H9 (cell line): ENCODE measurements at regions not wholly inside any gene's neighbourhood (a gene's known extent, or its start where the extent isn't known, plus 50 kb on each side); places are given as distances from the start of the nearest gene placed in this dataset.
A peak's percentile ranks its signal among the peaks of the same experiment; 100 is the strongest.

Experiments used
- DNase-seq: peaks from one replicate; pipeline ENCODE4 v3.0.0-alpha.2; 2017
- H2AFZ ChIP-seq: one replicate; pipeline ENCODE4 v1.6.1; 2013; ENCODE audit warnings: mild to moderate bottlenecking, low read length, control low read depth, moderate library complexity
- H2AK5ac ChIP-seq: 2 replicates; pipeline ENCODE4 v1.6.1; 2013; ENCODE audit warnings: low read length, control low read depth, mixed read lengths; ENCODE audit not compliant: insufficient read length
- H2BK120ac ChIP-seq: one replicate; pipeline ENCODE4 v1.6.1; 2013; ENCODE audit warnings: low read depth, mild to moderate bottlenecking, low read length, control low read depth, inconsistent platforms; ENCODE audit not compliant: poor library complexity, severe bottlenecking
- H2BK12ac ChIP-seq: 2 replicates; pipeline ENCODE4 v1.6.1; 2013; ENCODE audit warnings: low read length, control low read depth, mixed read lengths, low read depth; ENCODE audit not compliant: insufficient read length
- H2BK15ac ChIP-seq: 2 replicates; pipeline ENCODE4 v1.6.1; 2013; ENCODE audit warnings: low read depth, low read length, control low read depth
- H2BK20ac ChIP-seq: one replicate; pipeline ENCODE4 v1.6.1; 2013; ENCODE audit warnings: low read depth, mild to moderate bottlenecking, low read length, control low read depth, inconsistent platforms; ENCODE audit not compliant: poor library complexity, severe bottlenecking
- H2BK5ac ChIP-seq: 2 replicates; pipeline ENCODE4 v1.6.1; 2013; ENCODE audit warnings: low read length, control low read depth, mixed read lengths; ENCODE audit not compliant: insufficient read length
- H3K14ac ChIP-seq: 2 replicates; pipeline ENCODE4 v1.6.1; 2013; ENCODE audit warnings: low read length, control low read depth; ENCODE audit not compliant: insufficient read depth
- H3K18ac ChIP-seq: 2 replicates; pipeline ENCODE4 v1.6.1; 2013; ENCODE audit warnings: low read depth, mild to moderate bottlenecking, mixed read lengths, low read length, control low read depth; ENCODE audit not compliant: insufficient read length
- H3K23ac ChIP-seq: 2 replicates; pipeline ENCODE4 v1.6.1; 2013; ENCODE audit warnings: low read length, control low read depth, mixed read lengths, low read depth; ENCODE audit not compliant: insufficient read length
- H3K23me2 ChIP-seq: 2 replicates; pipeline ENCODE4 v1.6.1; 2013; ENCODE audit warnings: low read depth, mild to moderate bottlenecking, mixed read lengths, low read length, control low read depth; ENCODE audit not compliant: insufficient read length, poor library complexity, severe bottlenecking
- H3K27ac ChIP-seq: 2 replicates; pipeline ENCODE4 v1.5.1; 2013; ENCODE audit warnings: low read length, control low read depth, mixed read lengths, low read depth; ENCODE audit not compliant: insufficient read length
- H3K27me3 ChIP-seq: 2 replicates; pipeline ENCODE4 v1.6.1; 2013; ENCODE audit warnings: low read length, control low read depth, inconsistent platforms; ENCODE audit not compliant: insufficient read depth
- H3K4ac ChIP-seq: 2 replicates; pipeline ENCODE4 v1.6.1; 2013; ENCODE audit warnings: low read depth, mild to moderate bottlenecking, control low read depth, inconsistent platforms, low read length, moderate library complexity
- H3K4me1 ChIP-seq: 2 replicates; pipeline ENCODE4 v1.6.1; 2013; ENCODE audit warnings: low read length, control low read depth, inconsistent platforms; ENCODE audit not compliant: insufficient read depth
- H3K4me2 ChIP-seq: 2 replicates; pipeline ENCODE4 v1.6.1; 2013; ENCODE audit warnings: low read length, control low read depth, mixed read lengths; ENCODE audit not compliant: insufficient read length, insufficient read depth
- H3K56ac ChIP-seq: 2 replicates; pipeline ENCODE4 v1.6.1; 2013; ENCODE audit warnings: low read depth, mild to moderate bottlenecking, mixed read lengths, low read length, control low read depth; ENCODE audit not compliant: insufficient read length
- H3K79me1 ChIP-seq: 2 replicates; pipeline ENCODE4 v1.6.1; 2013; ENCODE audit warnings: low read depth, mild to moderate bottlenecking, moderate library complexity, low read length, control low read depth, inconsistent platforms; ENCODE audit not compliant: insufficient read depth, poor library complexity, severe bottlenecking
- H3K79me2 ChIP-seq: 2 replicates; pipeline ENCODE4 v1.6.1; 2013; ENCODE audit warnings: low read length, control low read depth, inconsistent platforms; ENCODE audit not compliant: insufficient read depth
- H3K9ac ChIP-seq: 2 replicates; pipeline ENCODE4 v1.6.1; 2013; ENCODE audit warnings: low read length, control low read depth, mixed read lengths; ENCODE audit not compliant: insufficient read length; ENCODE audit errors: extremely low read depth
- H3K9me3 ChIP-seq: one replicate; pipeline ENCODE4 v1.6.1; 2013; ENCODE audit warnings: low read depth, low read length, inconsistent platforms; ENCODE audit not compliant: control insufficient read depth
- H3T11ph ChIP-seq: one replicate; pipeline ENCODE4 v1.6.1; 2013; ENCODE audit warnings: mild to moderate bottlenecking, low read length, control low read depth, inconsistent platforms
- H4K20me1 ChIP-seq: one replicate; pipeline ENCODE4 v1.6.1; 2013; ENCODE audit not compliant: control insufficient read depth, insufficient read length, insufficient read depth
- H4K5ac ChIP-seq: 2 replicates; pipeline ENCODE4 v1.6.1; 2013; ENCODE audit warnings: low read depth, mild to moderate bottlenecking, mixed read lengths, low read length, control low read depth; ENCODE audit not compliant: insufficient read length
- H4K8ac ChIP-seq: replicated peaks from 2 replicates; pipeline ENCODE4 v1.6.1; 2013; ENCODE audit warnings: low read length, control low read depth, mixed read lengths, low read depth; ENCODE audit not compliant: insufficient read length
- H4K91ac ChIP-seq: 2 replicates; pipeline ENCODE4 v1.6.1; 2013; ENCODE audit warnings: low read depth, mild to moderate bottlenecking, moderate library complexity, mixed read lengths, low read length, control low read depth; ENCODE audit not compliant: insufficient read length
- H3K27ac Mint-ChIP-seq, 3 experiments: 2 replicates in 2 of 3; 3 replicates in 1 of 3; pipeline ENCODE4 v1.8.0; 2020 to 2021; ENCODE audit warnings: mixed read lengths in 3 of 3, mild to moderate bottlenecking in 1 of 3, moderate library complexity in 1 of 3
- H3K27me3 Mint-ChIP-seq: 2 replicates; pipeline ENCODE4 v1.8.0; 2021; ENCODE audit warnings: low read depth, mild to moderate bottlenecking, moderate library complexity, mixed read lengths
- H3K36me3 Mint-ChIP-seq, 3 experiments: 2 replicates in 2 of 3; 3 replicates in 1 of 3; pipeline ENCODE4 v1.8.0; 2020 to 2021; ENCODE audit warnings: low read depth in 3 of 3, mixed read lengths in 3 of 3; ENCODE audit not compliant: insufficient read depth in 1 of 3
- H3K4me1 Mint-ChIP-seq, 2 experiments: 2 replicates each; pipeline ENCODE4 v1.8.0; 2020; ENCODE audit warnings: mixed read lengths in 2 of 2
- H3K4me3 Mint-ChIP-seq, 2 experiments: 2 replicates in 1 of 2; 3 replicates in 1 of 2; pipeline ENCODE4 v1.8.0; 2020 to 2021; ENCODE audit warnings: mild to moderate bottlenecking in 2 of 2, mixed read lengths in 2 of 2, moderate library complexity in 1 of 2
- H3K9me3 Mint-ChIP-seq, 2 experiments: 2 replicates in 1 of 2; 3 replicates in 1 of 2; pipeline ENCODE4 v1.8.0; 2020; ENCODE audit warnings: mild to moderate bottlenecking in 2 of 2, mixed read lengths in 2 of 2, moderate library complexity in 1 of 2
- WGBS: extraction: QIAGEN DNeasy Blood & Tissue Kit; methylation state at CpG from one replicate; pipeline ENCODE4 v1.1.7; 2013; ENCODE audit warnings: missing lambda C conversion rate, low lambda C conversion rate, mixed read lengths; ENCODE audit not compliant: insufficient read length; ENCODE audit errors: extremely low coverage; 5-methylcytosine and 5-hydroxymethylcytosine counted together
- TF ChIP-seq, protein P1 (sequence below): fragments of 200-600 bp; sonication (generic); conservative IDR thresholded peaks from 3 replicates; pipeline ENCODE4 v1.8.0; 2021; ENCODE audit warnings: antibody characterized with exemption, mild to moderate bottlenecking

DNA sequence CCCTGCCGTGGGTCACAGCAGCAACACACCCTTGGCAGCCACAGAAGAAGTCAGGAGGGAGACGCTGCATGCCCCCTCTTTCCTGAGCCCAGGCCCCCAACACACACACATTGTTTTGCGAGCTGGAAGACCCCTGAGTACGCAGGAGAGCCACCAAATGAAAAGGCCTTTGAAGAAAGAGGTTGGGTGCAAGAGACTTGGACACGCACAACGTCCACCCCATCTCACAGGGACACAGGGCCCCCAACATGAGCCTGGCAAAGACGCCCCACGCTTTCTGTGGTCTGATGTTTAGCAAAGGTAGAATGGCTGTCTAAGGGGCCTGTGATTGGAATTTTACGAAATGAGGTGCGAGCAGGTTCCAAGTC is 185.0 kb downstream of the TTLL2 start:
- H4K5ac ChIP-seq, result no peak overlapping the region
- H3K18ac ChIP-seq, result no peak overlapping the region
- H3K4me2 ChIP-seq, result no peak overlapping the region
- H3K36me3 Mint-ChIP-seq, result no peaks in the 10 kb centered on the region
- no peak overlapping the region for H3K23ac ChIP-seq
- H3T11ph ChIP-seq, result no peak overlapping the region
- 0 out of 7 replicates have a peak overlapping the region, but pooled peaks of 1 of the 3 experiments have one; percentile 31 for H3K27ac Mint-ChIP-seq
- H3K56ac ChIP-seq, result no peak overlapping the region
- H3K27me3 ChIP-seq, result no peaks in the 10 kb centered on the region
- no peaks in the 10 kb centered on the region; a peak in 3 of 5 replicates for H3K9me3 Mint-ChIP-seq
- H3K14ac ChIP-seq, result peak overlapping the region; percentile 48; the same call in 1 of the 2 replicates
- peaks cover 18% of the 10 kb centered on the region for H3K27me3 Mint-ChIP-seq
- no peak overlapping the region for H2BK20ac ChIP-seq
- H2AK5ac ChIP-seq, result no peak overlapping the region
- no peaks in the 10 kb centered on the region for H3K23me2 ChIP-seq
- no peak overlapping the region for H4K91ac ChIP-seq
- no peak overlapping the region; a peak in 1 of 5 replicates for H3K4me3 Mint-ChIP-seq
- no peaks in the 10 kb centered on the region for H3K79me1 ChIP-seq
- peaks cover 19 to 27% of the 10 kb centered on the region in 2 experiments for H3K4me1 Mint-ChIP-seq
- no peak overlapping the region for H3K9ac ChIP-seq
- H2BK12ac ChIP-seq, result no peak overlapping the region
- H3K4me1 ChIP-seq, result no peaks in the 10 kb centered on the region; the same call in 1 of the 2 replicates
- H4K20me1 ChIP-seq, result no peaks in the 10 kb centered on the region
- H3K9me3 ChIP-seq, result no peaks in the 10 kb centered on the region
- no peak overlapping the region for H3K27ac ChIP-seq
- DNase-seq, result no peak
- TF ChIP-seq, protein P1, sequence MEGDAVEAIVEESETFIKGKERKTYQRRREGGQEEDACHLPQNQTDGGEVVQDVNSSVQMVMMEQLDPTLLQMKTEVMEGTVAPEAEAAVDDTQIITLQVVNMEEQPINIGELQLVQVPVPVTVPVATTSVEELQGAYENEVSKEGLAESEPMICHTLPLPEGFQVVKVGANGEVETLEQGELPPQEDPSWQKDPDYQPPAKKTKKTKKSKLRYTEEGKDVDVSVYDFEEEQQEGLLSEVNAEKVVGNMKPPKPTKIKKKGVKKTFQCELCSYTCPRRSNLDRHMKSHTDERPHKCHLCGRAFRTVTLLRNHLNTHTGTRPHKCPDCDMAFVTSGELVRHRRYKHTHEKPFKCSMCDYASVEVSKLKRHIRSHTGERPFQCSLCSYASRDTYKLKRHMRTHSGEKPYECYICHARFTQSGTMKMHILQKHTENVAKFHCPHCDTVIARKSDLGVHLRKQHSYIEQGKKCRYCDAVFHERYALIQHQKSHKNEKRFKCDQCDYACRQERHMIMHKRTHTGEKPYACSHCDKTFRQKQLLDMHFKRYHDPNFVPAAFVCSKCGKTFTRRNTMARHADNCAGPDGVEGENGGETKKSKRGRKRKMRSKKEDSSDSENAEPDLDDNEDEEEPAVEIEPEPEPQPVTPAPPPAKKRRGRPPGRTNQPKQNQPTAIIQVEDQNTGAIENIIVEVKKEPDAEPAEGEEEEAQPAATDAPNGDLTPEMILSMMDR, result no peak
- no peak overlapping the region for H2AFZ ChIP-seq
- H2BK120ac ChIP-seq, result no peak overlapping the region
- H3K4ac ChIP-seq, result no peak overlapping the region
- no CpG with 5 or more reads among the region's 10 CpGs for WGBS
- no peak overlapping the region for H2BK5ac ChIP-seq
- no peaks in the 10 kb centered on the region for H3K79me2 ChIP-seq
- no peak overlapping the region for H4K8ac ChIP-seq
- no peak overlapping the region for H2BK15ac ChIP-seq
